ENCODE measurements at regions not wholly inside any gene's neighbourhood (a gene's known extent, or its start where the extent isn't known, plus 50 kb on each side); places are given as distances from the start of the nearest gene placed in this dataset.

- H3K79me1 ChIP-seq (replicated peaks; ENCODE audit: low read length, poor library complexity, severe bottlenecking): no peaks in the 10 kb centered on the region
- no peak overlapping the region for H3K23ac ChIP-seq (ENCODE audit: low read length in 2 of 2)
- H2BK15ac ChIP-seq (ENCODE audit: low read depth, poor library complexity, severe bottlenecking): no peak overlapping the region
- H3K4me3 ChIP-seq (ENCODE audit: insufficient read depth in 1 of 2, low read depth in 1 of 2, low read length in 2 of 2): no peak overlapping the region
- no peak overlapping the region for H3K27ac ChIP-seq (ENCODE audit: low read length, poor library complexity, severe bottlenecking)
- no peaks in the 10 kb centered on the region for H3K4me1 ChIP-seq (ENCODE audit: control insufficient read depth, insufficient read depth, low read depth, low read length)
- H2BK5ac ChIP-seq (ENCODE audit: low read depth, low read length, poor library complexity, severe bottlenecking): no peak overlapping the region
- H3K27me3 ChIP-seq (ENCODE audit: control insufficient read depth in 1 of 2, insufficient read depth in 1 of 2, low read length in 2 of 2): no peaks in the 10 kb centered on the region
- no peak overlapping the region for H4K91ac ChIP-seq (ENCODE audit: low read length)
- no peak overlapping the region for H3K4me2 ChIP-seq (ENCODE audit: low read length, poor library complexity, severe bottlenecking)
- WGBS: 87% methylated on average over 11 of the region's 11 CpGs
- H4K8ac ChIP-seq (ENCODE audit: low read length): no peak overlapping the region
- peak overlapping the region in 1 of 2 experiments; percentile 57 for H2BK12ac ChIP-seq (ENCODE audit: low read length in 2 of 2)
- no peak overlapping the region for H2AFZ ChIP-seq (ENCODE audit: low read depth, low read length)
- peak overlapping the region in 1 of 2 experiments; percentile 68 for H3K4ac ChIP-seq (ENCODE audit: low read depth in 1 of 2, low read length in 2 of 2)
- H3K18ac ChIP-seq (ENCODE audit: low read depth in 1 of 2, low read length in 2 of 2): peak overlapping the region in 1 of 2 experiments; percentile 46
- DNase-seq: no peak
- no peak overlapping the region for H2BK120ac ChIP-seq (ENCODE audit: low read depth, low read length)
- no peak overlapping the region for H3K14ac ChIP-seq (ENCODE audit: low read length in 2 of 2)
- no peaks in the 10 kb centered on the region for H3K9me3 ChIP-seq (ENCODE audit: control insufficient read depth, low read length)
- no peaks in the 10 kb centered on the region for H3K36me3 ChIP-seq (ENCODE audit: control insufficient read depth in 1 of 2, insufficient read depth in 2 of 2, low read depth in 1 of 2, low read length in 2 of 2)
- H2AK5ac ChIP-seq (ENCODE audit: low read length, severe bottlenecking): no peak overlapping the region
- no peak overlapping the region for H3K9ac ChIP-seq (ENCODE audit: low read length)
Measured at GRCh38 chr1:55926906-55927471, 652.4 kb downstream of the PLPP3 start.

- Histone ChIP-seq H3K9ac (ENCODE audit: low read length) (peak overlapping the region; percentile 35), H3K9me3 (ENCODE audit: control insufficient read depth, low read length) (no peaks in the 10 kb centered on the region), H3K14ac (ENCODE audit: low read length in 2 of 2) (no peak overlapping the region), H2BK12ac (ENCODE audit: low read length in 2 of 2) (no peak overlapping the region), H2AFZ (ENCODE audit: low read depth, low read length) (no peak overlapping the region), H2BK5ac (ENCODE audit: low read depth, low read length, poor library complexity, severe bottlenecking) (no peak overlapping the region), H4K91ac (ENCODE audit: low read length) (no peak overlapping the region), H2AK5ac (ENCODE audit: low read length, severe bottlenecking) (no peak overlapping the region), H3K4ac (ENCODE audit: low read depth in 1 of 2, low read length in 2 of 2) (no peak overlapping the region), H3K4me2 (ENCODE audit: low read length, poor library complexity, severe bottlenecking) (no peak overlapping the region), H2BK15ac (ENCODE audit: low read depth, poor library complexity, severe bottlenecking) (no peak overlapping the region), H3K27me3 (ENCODE audit: control insufficient read depth in 1 of 2, insufficient read depth in 1 of 2, low read length in 2 of 2) (no peaks in the 10 kb centered on the region), H3K79me1 (replicated peaks; ENCODE audit: low read length, poor library complexity, severe bottlenecking) (no peaks in the 10 kb centered on the region), H2BK120ac (ENCODE audit: low read depth, low read length) (no peak overlapping the region), H3K36me3 (ENCODE audit: control insufficient read depth in 1 of 2, insufficient read depth in 2 of 2, low read depth in 1 of 2, low read length in 2 of 2) (peaks cover 0 to 5% of the 10 kb centered on the region in 2 experiments), H3K4me1 (ENCODE audit: control insufficient read depth, insufficient read depth, low read depth, low read length) (no peaks in the 10 kb centered on the region), H3K27ac (ENCODE audit: low read length, poor library complexity, severe bottlenecking) (no peak overlapping the region), H3K23ac (ENCODE audit: low read length in 2 of 2) (no peak overlapping the region), H3K4me3 (ENCODE audit: insufficient read depth in 1 of 2, low read depth in 1 of 2, low read length in 2 of 2) (no peak overlapping the region), H4K8ac (ENCODE audit: low read length) (no peak overlapping the region), H3K18ac (ENCODE audit: low read depth in 1 of 2, low read length in 2 of 2) (no peak overlapping the region)
- WGBS: 100% methylated on average over 2 of the region's 3 CpGs
- no peak for DNase-seq
Measured at GRCh38 chr1:55916907-55917306, 662.5 kb downstream of the PLPP3 start.

- H2BK15ac ChIP-seq (ENCODE audit: low read depth, poor library complexity, severe bottlenecking): no peak overlapping the region
- H3K4me3 ChIP-seq (ENCODE audit: insufficient read depth in 1 of 2, low read depth in 1 of 2, low read length in 2 of 2): no peak overlapping the region
- H3K27me3 ChIP-seq (ENCODE audit: control insufficient read depth in 1 of 2, insufficient read depth in 1 of 2, low read length in 2 of 2): no peaks in the 10 kb centered on the region
- no peak overlapping the region for H2AFZ ChIP-seq (ENCODE audit: low read depth, low read length)
- DNase-seq: peak; percentile 91
- no peak overlapping the region for H4K8ac ChIP-seq (ENCODE audit: low read length)
- no peaks in the 10 kb centered on the region for H3K4me1 ChIP-seq (ENCODE audit: control insufficient read depth, insufficient read depth, low read depth, low read length)
- 33% methylated on average over 1 of the region's 2 CpGs for WGBS
- no peak overlapping the region for H3K4ac ChIP-seq (ENCODE audit: low read depth in 1 of 2, low read length in 2 of 2)
- no peaks in the 10 kb centered on the region for H3K9me3 ChIP-seq (ENCODE audit: control insufficient read depth, low read length)
- H2AK5ac ChIP-seq (ENCODE audit: low read length, severe bottlenecking): no peak overlapping the region
- H3K27ac ChIP-seq (ENCODE audit: low read length, poor library complexity, severe bottlenecking): no peak overlapping the region
- no peaks in the 10 kb centered on the region for H3K79me1 ChIP-seq (replicated peaks; ENCODE audit: low read length, poor library complexity, severe bottlenecking)
- H3K14ac ChIP-seq (ENCODE audit: low read length in 2 of 2): no peak overlapping the region
- no peak overlapping the region for H3K18ac ChIP-seq (ENCODE audit: low read depth in 1 of 2, low read length in 2 of 2)
- H3K9ac ChIP-seq (ENCODE audit: low read length): peak overlapping the region; percentile 35
- no peak overlapping the region for H4K91ac ChIP-seq (ENCODE audit: low read length)
- peaks cover 0 to 5% of the 10 kb centered on the region in 2 experiments for H3K36me3 ChIP-seq (ENCODE audit: control insufficient read depth in 1 of 2, insufficient read depth in 2 of 2, low read depth in 1 of 2, low read length in 2 of 2)
- H3K23ac ChIP-seq (ENCODE audit: low read length in 2 of 2): no peak overlapping the region
- no peak overlapping the region for H2BK120ac ChIP-seq (ENCODE audit: low read depth, low read length)
- H2BK5ac ChIP-seq (ENCODE audit: low read depth, low read length, poor library complexity, severe bottlenecking): no peak overlapping the region
- H3K4me2 ChIP-seq (ENCODE audit: low read length, poor library complexity, severe bottlenecking): no peak overlapping the region
- H2BK12ac ChIP-seq (ENCODE audit: low read length in 2 of 2): no peak overlapping the region
Measured at GRCh38 chr1:55916481-55916880, 662.9 kb downstream of the PLPP3 start.

- Histone ChIP-seq H4K91ac (ENCODE audit: low read length) (no peak overlapping the region), H2BK12ac (ENCODE audit: low read length in 2 of 2) (no peak overlapping the region), H3K14ac (ENCODE audit: low read length in 2 of 2) (no peak overlapping the region), H2BK5ac (ENCODE audit: low read depth, low read length, poor library complexity, severe bottlenecking) (no peak overlapping the region), H3K4me2 (ENCODE audit: low read length, poor library complexity, severe bottlenecking) (no peak overlapping the region), H3K4me1 (ENCODE audit: control insufficient read depth, insufficient read depth, low read depth, low read length) (no peaks in the 10 kb centered on the region), H3K23ac (ENCODE audit: low read length in 2 of 2) (no peak overlapping the region), H3K4ac (ENCODE audit: low read depth in 1 of 2, low read length in 2 of 2) (no peak overlapping the region), H3K27ac (ENCODE audit: low read length, poor library complexity, severe bottlenecking) (no peak overlapping the region), H2AK5ac (ENCODE audit: low read length, severe bottlenecking) (no peak overlapping the region), H3K27me3 (ENCODE audit: control insufficient read depth in 1 of 2, insufficient read depth in 1 of 2, low read length in 2 of 2) (no peaks in the 10 kb centered on the region), H2BK120ac (ENCODE audit: low read depth, low read length) (no peak overlapping the region), H3K79me1 (replicated peaks; ENCODE audit: low read length, poor library complexity, severe bottlenecking) (no peaks in the 10 kb centered on the region), H3K4me3 (ENCODE audit: insufficient read depth in 1 of 2, low read depth in 1 of 2, low read length in 2 of 2) (no peak overlapping the region), H3K36me3 (ENCODE audit: control insufficient read depth in 1 of 2, insufficient read depth in 2 of 2, low read depth in 1 of 2, low read length in 2 of 2) (peaks cover 0 to 5% of the 10 kb centered on the region in 2 experiments), H2AFZ (ENCODE audit: low read depth, low read length) (no peak overlapping the region), H3K9ac (ENCODE audit: low read length) (no peak overlapping the region), H3K18ac (ENCODE audit: low read depth in 1 of 2, low read length in 2 of 2) (no peak overlapping the region), H3K9me3 (ENCODE audit: control insufficient read depth, low read length) (no peaks in the 10 kb centered on the region), H2BK15ac (ENCODE audit: low read depth, poor library complexity, severe bottlenecking) (no peak overlapping the region), H4K8ac (ENCODE audit: low read length) (peak overlapping the region; percentile 30)
- DNase-seq: no peak
- 96% methylated on average over 6 of the region's 7 CpGs for WGBS
Measured at GRCh38 chr1:55913565-55913964, 665.8 kb downstream of the PLPP3 start.
